ENCODE measurements at regions not wholly inside any gene's neighbourhood (a gene's known extent, or its start where the extent isn't known, plus 50 kb on each side); places are given as distances from the start of the nearest gene placed in this dataset.

- no CpG with 5 or more reads among the region's 1 CpG for WGBS (ENCODE audit: insufficient coverage)
Measured at GRCh38 chr9:79237861-79238260, 333.9 kb upstream of the TLE4 start.

GRCh38 chr9:79240774-79241173, 331.0 kb upstream of the TLE4 start:
- Histone ChIP-seq H3K4me1 (ENCODE audit: control insufficient read depth in 1 of 2, insufficient read depth in 2 of 2, low read length in 2 of 2) (peaks cover 32 to 36% of the 10 kb centered on the region in 2 donors), H3K27me3 (ENCODE audit: control insufficient read depth in 2 of 2, insufficient read depth in 2 of 2, low read length in 2 of 2) (no peaks in the 10 kb centered on the region), H3K9ac (ENCODE audit: insufficient read depth, low read length, poor library complexity, severe bottlenecking) (no peak overlapping the region), H3K4me3 (replicated peaks in 1 of 3; ENCODE audit: low read depth in 2 of 3, low read length in 3 of 3) (no peak overlapping the region), H3K9me3 (replicated peaks in 1 of 2; ENCODE audit: control insufficient read depth in 1 of 2, insufficient read depth in 1 of 2, low read length in 2 of 2) (no peaks in the 10 kb centered on the region), H3K79me2 (ENCODE audit: insufficient read depth, low read length) (no peaks in the 10 kb centered on the region), H3K36me3 (replicated peaks in 1 of 2; ENCODE audit: control insufficient read depth in 1 of 2, insufficient read depth in 2 of 2, low read length in 2 of 2) (no peaks in the 10 kb centered on the region), H3K4me2 (replicated peaks; ENCODE audit: extremely low read depth, low read length, poor library complexity, severe bottlenecking) (no peak overlapping the region), H4K20me1 (ENCODE audit: insufficient read depth, low read length) (no peaks in the 10 kb centered on the region), H2AFZ (ENCODE audit: insufficient read depth, low read depth, low read length, poor library complexity, severe bottlenecking) (no peak overlapping the region), H3K27ac (ENCODE audit: low read depth in 1 of 2, low read length in 2 of 2) (no peak overlapping the region)
- no peak overlapping the region for H3K27ac Mint-ChIP-seq
- no peak for TF ChIP-seq CTCF (IDR thresholded peaks at IDR 0.05)
- H3K27me3 Mint-ChIP-seq (ENCODE audit: low read depth in 3 of 3): peaks cover 0 to 1% (median 0%) of the 10 kb centered on the region in 3 donors
- H3K36me3 Mint-ChIP-seq: no peaks in the 10 kb centered on the region
- DNase-seq: no peak
- H3K4me1 Mint-ChIP-seq: peaks cover 52% of the 10 kb centered on the region
- no CpG with 5 or more reads among the region's 3 CpGs for WGBS (ENCODE audit: insufficient coverage)
- H3K4me3 Mint-ChIP-seq: no peak overlapping the region
- intact Hi-C loops (cut with micrococcal nuclease): no loop called here
- peaks cover 0 to 3% (median 0%) of the 10 kb centered on the region in 7 donors for H3K9me3 Mint-ChIP-seq

More at GRCh38 chr9:79237861-79238260, 333.9 kb upstream of the TLE4 start:
- Histone ChIP-seq H3K9me3 (replicated peaks in 1 of 2; ENCODE audit: control insufficient read depth in 1 of 2, insufficient read depth in 1 of 2, low read length in 2 of 2) (no peaks in the 10 kb centered on the region), H3K4me2 (replicated peaks; ENCODE audit: extremely low read depth, low read length, poor library complexity, severe bottlenecking) (peak overlapping the region; percentile 18), H3K9ac (ENCODE audit: insufficient read depth, low read length, poor library complexity, severe bottlenecking) (no peak overlapping the region), H3K27me3 (ENCODE audit: control insufficient read depth in 2 of 2, insufficient read depth in 2 of 2, low read length in 2 of 2) (no peaks in the 10 kb centered on the region), H2AFZ (ENCODE audit: insufficient read depth, low read depth, low read length, poor library complexity, severe bottlenecking) (no peak overlapping the region), H4K20me1 (ENCODE audit: insufficient read depth, low read length) (no peaks in the 10 kb centered on the region), H3K27ac (ENCODE audit: low read depth in 1 of 2, low read length in 2 of 2) (peak overlapping the region in 1 of 2 donors; percentile 42), H3K4me3 (replicated peaks in 1 of 3; ENCODE audit: low read depth in 2 of 3, low read length in 3 of 3) (no peak overlapping the region), H3K4me1 (ENCODE audit: control insufficient read depth in 1 of 2, insufficient read depth in 2 of 2, low read length in 2 of 2) (peaks cover 32 to 34% of the 10 kb centered on the region in 2 donors), H3K79me2 (ENCODE audit: insufficient read depth, low read length) (no peaks in the 10 kb centered on the region), H3K36me3 (replicated peaks in 1 of 2; ENCODE audit: control insufficient read depth in 1 of 2, insufficient read depth in 2 of 2, low read length in 2 of 2) (no peaks in the 10 kb centered on the region)
- Mint-ChIP-seq H3K4me3 (peak overlapping the region in 1 of 2 donors; percentile 12), H3K27me3 (ENCODE audit: low read depth in 3 of 3) (peaks cover 0 to 1% (median 1%) of the 10 kb centered on the region in 3 donors), H3K9me3 (peaks cover 0 to 6% (median 2%) of the 10 kb centered on the region in 7 donors), H3K4me1 (peaks cover 49% of the 10 kb centered on the region), H3K27ac (peak overlapping the region in 1 of 7 donors; percentile 43), H3K36me3 (no peaks in the 10 kb centered on the region)
- DNase-seq: peak in 2 of 3 donors; percentile 16 to 23
- intact Hi-C loops (cut with micrococcal nuclease): loop anchor here in 1 of 2 donors (1.0 kb wide), 1 partner anchor 23 kb away; no protein-coding TSS in a partner anchor
- no peak for TF ChIP-seq CTCF (IDR thresholded peaks at IDR 0.05)

All from CD14-positive monocyte (primary cell).